CD14-positive monocyte (primary cell): ENCODE measurements at regions not wholly inside any gene's neighbourhood (a gene's known extent, or its start where the extent isn't known, plus 50 kb on each side); places are given as distances from the start of the nearest gene placed in this dataset.

ENCODE experiments used
- DNase-seq, 3 donors: peaks; one replicate each; pipeline ENCODE4 v3.0.0-alpha.2; 2011 to 2022
- H2AFZ ChIP-seq: 2 replicates; pipeline ENCODE4 v1.6.0; 2012; ENCODE audit warnings: mild to moderate bottlenecking, low read depth, low read length, inconsistent platforms; ENCODE audit not compliant: insufficient read depth, poor library complexity, severe bottlenecking
- H3K27ac ChIP-seq, 2 donors: 1 replicate in 1 of 2; 2 replicates in 1 of 2; pipeline ENCODE4 v1.5.1; 2012 to 2013; ENCODE audit warnings: low read length in 2 of 2, control low read depth in 1 of 2, inconsistent platforms in 1 of 2, low read depth in 1 of 2, mild to moderate bottlenecking in 1 of 2
- H3K27me3 ChIP-seq, 2 donors: one replicate each; pipeline versions ENCODE4 v1.6.0 to v1.6.1; 2011 to 2013; ENCODE audit warnings: low read length in 2 of 2; ENCODE audit not compliant: control insufficient read depth in 2 of 2, insufficient read depth in 2 of 2
- H3K36me3 ChIP-seq, 2 donors: replicated peaks in 1 of 2; 1 replicate in 1 of 2; 2 replicates in 1 of 2; pipeline versions ENCODE4 v1.5.1 to v1.6.1; 2012 to 2013; ENCODE audit warnings: low read length in 2 of 2, control low read depth in 1 of 2, inconsistent platforms in 1 of 2, mild to moderate bottlenecking in 1 of 2; ENCODE audit not compliant: insufficient read depth in 2 of 2, control insufficient read depth in 1 of 2
- H3K4me1 ChIP-seq, 2 donors: 1 replicate in 1 of 2; 2 replicates in 1 of 2; pipeline versions ENCODE4 v1.5.1 to v1.6.1; 2012 to 2013; ENCODE audit warnings: low read length in 2 of 2, control low read depth in 1 of 2, inconsistent platforms in 1 of 2, mild to moderate bottlenecking in 1 of 2, moderate library complexity in 1 of 2; ENCODE audit not compliant: insufficient read depth in 2 of 2, control insufficient read depth in 1 of 2
- H3K4me2 ChIP-seq: replicated peaks from 2 replicates; pipeline ENCODE3; 2012; ENCODE audit warnings: low read length, moderate library complexity, mild to moderate bottlenecking; ENCODE audit not compliant: poor library complexity, severe bottlenecking; ENCODE audit errors: extremely low read depth
- H3K4me3 ChIP-seq, 3 experiments: fragments of 200-600 bp in 1 of 3; sonication (generic) in 1 of 3; replicated peaks in 1 of 3; 1 replicate in 2 of 3; 2 replicates in 1 of 3; pipeline ENCODE4 v1.5.1; 2011 to 2013; ENCODE audit warnings: low read length in 3 of 3, mild to moderate bottlenecking in 3 of 3, control low read depth in 2 of 3, low read depth in 2 of 3, inconsistent platforms in 1 of 3, moderate library complexity in 1 of 3
- H3K79me2 ChIP-seq: 2 replicates; pipeline ENCODE4 v1.6.0; 2012; ENCODE audit warnings: mild to moderate bottlenecking, control low read depth, inconsistent platforms, low read length, moderate library complexity; ENCODE audit not compliant: insufficient read depth
- H3K9ac ChIP-seq: 2 replicates; pipeline ENCODE4 v1.6.0; 2017; ENCODE audit warnings: low read length, mild to moderate bottlenecking; ENCODE audit not compliant: insufficient read depth, poor library complexity, severe bottlenecking
- H3K9me3 ChIP-seq, 2 donors: replicated peaks in 1 of 2; 1 replicate in 1 of 2; 2 replicates in 1 of 2; pipeline versions ENCODE4 v1.5.1 to v1.6.1; 2012 to 2013; ENCODE audit warnings: low read length in 2 of 2, control low read depth in 1 of 2; ENCODE audit not compliant: control insufficient read depth in 1 of 2, insufficient read depth in 1 of 2
- H4K20me1 ChIP-seq: 2 replicates; pipeline ENCODE4 v1.6.0; 2012; ENCODE audit warnings: mild to moderate bottlenecking, low read length, control low read depth, moderate library complexity; ENCODE audit not compliant: insufficient read depth
- H3K27ac Mint-ChIP-seq, 7 donors: one replicate each; pipeline ENCODE4 v1.8.0; 2020; ENCODE audit warnings: mild to moderate bottlenecking in 7 of 7, mixed read lengths in 7 of 7, moderate library complexity in 6 of 7, inconsistent platforms in 2 of 7
- H3K27me3 Mint-ChIP-seq, 3 donors: one replicate each; pipeline ENCODE4 v1.8.0; 2021 to 2022; ENCODE audit warnings: low read depth in 3 of 3, mild to moderate bottlenecking in 3 of 3, mixed read lengths in 3 of 3, moderate library complexity in 3 of 3, inconsistent platforms in 1 of 3
- H3K36me3 Mint-ChIP-seq, 2 donors: one replicate each; pipeline ENCODE4 v1.8.0; 2020; ENCODE audit warnings: mixed read lengths in 2 of 2, inconsistent platforms in 1 of 2, mild to moderate bottlenecking in 1 of 2
- H3K4me1 Mint-ChIP-seq: one replicate; pipeline ENCODE4 v1.8.0; 2020; ENCODE audit warnings: mild to moderate bottlenecking, mixed read lengths
- H3K4me3 Mint-ChIP-seq, 2 donors: one replicate each; pipeline ENCODE4 v1.8.0; 2020; ENCODE audit warnings: mild to moderate bottlenecking in 2 of 2, mixed read lengths in 2 of 2, moderate library complexity in 1 of 2
- H3K9me3 Mint-ChIP-seq, 7 donors: one replicate each; pipeline ENCODE4 v1.8.0; 2020 to 2022; ENCODE audit warnings: mixed read lengths in 7 of 7, mild to moderate bottlenecking in 6 of 7, moderate library complexity in 6 of 7, inconsistent platforms in 2 of 7
- WGBS: methylation state at CpG from one replicate; pipeline ENCODE4 v1.1.5; 2013; ENCODE audit warnings: missing lambda C conversion rate; ENCODE audit not compliant: insufficient coverage; 5-methylcytosine and 5-hydroxymethylcytosine counted together
- intact Hi-C, 2 donors: fragments of 100-400 bp; cut with micrococcal nuclease; formaldehyde crosslinking; loops; one replicate each; pipeline versions ENCODE4 v1.15.0 to v1.15.1; 2023
- TF ChIP-seq, protein P1 (sequence below): fragments of 200-600 bp; IDR thresholded peaks from one replicate; pipeline ENCODE4 v1.8.0; 2022; ENCODE audit warnings: antibody characterized with exemption, mild to moderate bottlenecking

GRCh38 chr13:90254437-90254836 is 1093.0 kb upstream of the MIR17HG start:
- Mint-ChIP-seq H3K36me3 (no peaks in the 10 kb centered on the region), H3K27ac (no peak overlapping the region), H3K9me3 (peaks cover 7 to 20% (median 14%) of the 10 kb centered on the region in 7 donors), H3K4me1 (no peaks in the 10 kb centered on the region), H3K4me3 (no peak overlapping the region), H3K27me3 (peaks cover 0 to 2% (median 1%) of the 10 kb centered on the region in 3 donors)
- H3K4me2 ChIP-seq, result no peak overlapping the region
- DNase-seq, result no peak
- no peaks in the 10 kb centered on the region for H3K4me1 ChIP-seq
- TF ChIP-seq, protein P1, sequence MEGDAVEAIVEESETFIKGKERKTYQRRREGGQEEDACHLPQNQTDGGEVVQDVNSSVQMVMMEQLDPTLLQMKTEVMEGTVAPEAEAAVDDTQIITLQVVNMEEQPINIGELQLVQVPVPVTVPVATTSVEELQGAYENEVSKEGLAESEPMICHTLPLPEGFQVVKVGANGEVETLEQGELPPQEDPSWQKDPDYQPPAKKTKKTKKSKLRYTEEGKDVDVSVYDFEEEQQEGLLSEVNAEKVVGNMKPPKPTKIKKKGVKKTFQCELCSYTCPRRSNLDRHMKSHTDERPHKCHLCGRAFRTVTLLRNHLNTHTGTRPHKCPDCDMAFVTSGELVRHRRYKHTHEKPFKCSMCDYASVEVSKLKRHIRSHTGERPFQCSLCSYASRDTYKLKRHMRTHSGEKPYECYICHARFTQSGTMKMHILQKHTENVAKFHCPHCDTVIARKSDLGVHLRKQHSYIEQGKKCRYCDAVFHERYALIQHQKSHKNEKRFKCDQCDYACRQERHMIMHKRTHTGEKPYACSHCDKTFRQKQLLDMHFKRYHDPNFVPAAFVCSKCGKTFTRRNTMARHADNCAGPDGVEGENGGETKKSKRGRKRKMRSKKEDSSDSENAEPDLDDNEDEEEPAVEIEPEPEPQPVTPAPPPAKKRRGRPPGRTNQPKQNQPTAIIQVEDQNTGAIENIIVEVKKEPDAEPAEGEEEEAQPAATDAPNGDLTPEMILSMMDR, result no peak
- no peaks in the 10 kb centered on the region for H4K20me1 ChIP-seq
- no peak overlapping the region for H2AFZ ChIP-seq
- H3K27ac ChIP-seq, result no peak overlapping the region
- no peaks in the 10 kb centered on the region for H3K79me2 ChIP-seq
- no CpG with 5 or more reads among the region's 2 CpGs for WGBS
- intact Hi-C loops, result no loop called here
- H3K9me3 ChIP-seq, result peaks cover 14 to 20% of the 10 kb centered on the region in 2 donors
- no peak overlapping the region for H3K9ac ChIP-seq
- no peaks in the 10 kb centered on the region for H3K27me3 ChIP-seq
- no peaks in the 10 kb centered on the region for H3K36me3 ChIP-seq
- no peak overlapping the region for H3K4me3 ChIP-seq

GRCh38 chr13:90256746-90257145 is 1090.7 kb upstream of the MIR17HG start:
- H3K4me1 Mint-ChIP-seq, result no peaks in the 10 kb centered on the region
- H3K9me3 ChIP-seq, result peaks cover 23 to 24% of the 10 kb centered on the region in 2 donors
- TF ChIP-seq, protein P1, result no peak
- no peak overlapping the region for H3K27ac ChIP-seq
- no peaks in the 10 kb centered on the region for H3K27me3 ChIP-seq
- DNase-seq, result no peak
- peaks cover 0 to 2% (median 0%) of the 10 kb centered on the region in 3 donors for H3K27me3 Mint-ChIP-seq
- no peaks in the 10 kb centered on the region for H3K36me3 Mint-ChIP-seq
- WGBS, result no CpG with 5 or more reads among the region's 2 CpGs
- H4K20me1 ChIP-seq, result no peaks in the 10 kb centered on the region
- intact Hi-C loops, result no loop called here
- H2AFZ ChIP-seq, result no peak overlapping the region
- no peak overlapping the region for H3K4me2 ChIP-seq
- peaks cover 2 to 28% (median 13%) of the 10 kb centered on the region in 7 donors for H3K9me3 Mint-ChIP-seq
- H3K27ac Mint-ChIP-seq, result no peak overlapping the region
- H3K9ac ChIP-seq, result no peak overlapping the region
- no peak overlapping the region for H3K4me3 ChIP-seq
- no peak overlapping the region for H3K4me3 Mint-ChIP-seq
- H3K79me2 ChIP-seq, result no peaks in the 10 kb centered on the region
- H3K36me3 ChIP-seq, result no peaks in the 10 kb centered on the region
- no peaks in the 10 kb centered on the region for H3K4me1 ChIP-seq
